Muscle of leg (tissue), 3 donors: ENCODE measurements at regions not wholly inside any gene's neighbourhood (a gene's known extent, or its start where the extent isn't known, plus 50 kb on each side); places are given as distances from the start of the nearest gene placed in this dataset.

Experiments
- DNase-seq: peaks from one replicate; pipeline ENCODE4 v3.0.0; 2013
- H3K27ac ChIP-seq: one replicate; pipeline ENCODE4 v1.5.1; 2013; ENCODE audit warnings: mild to moderate bottlenecking, low read length, control low read depth
- H3K27me3 ChIP-seq: one replicate; pipeline ENCODE4 v1.6.1; 2013; ENCODE audit warnings: low read length; ENCODE audit not compliant: control insufficient read depth, insufficient read depth
- H3K36me3 ChIP-seq: one replicate; pipeline ENCODE4 v1.6.1; 2013; ENCODE audit warnings: low read length; ENCODE audit not compliant: control insufficient read depth, insufficient read depth
- H3K4me1 ChIP-seq: one replicate; pipeline ENCODE4 v1.6.1; 2013; ENCODE audit warnings: low read length; ENCODE audit not compliant: control insufficient read depth, insufficient read depth
- H3K4me3 ChIP-seq: one replicate; pipeline ENCODE4 v1.5.1; 2013; ENCODE audit warnings: low read length, control low read depth
- H3K9me3 ChIP-seq: replicated peaks from 2 replicates; pipeline ENCODE4 v1.6.1; 2013; ENCODE audit warnings: low read depth, low read length; ENCODE audit not compliant: control insufficient read depth
- WGBS: methylation state at CpG from one replicate; pipeline ENCODE4 v1.1.5; 2013; ENCODE audit warnings: missing lambda C conversion rate; ENCODE audit not compliant: insufficient coverage; 5-methylcytosine and 5-hydroxymethylcytosine counted together

DNA sequence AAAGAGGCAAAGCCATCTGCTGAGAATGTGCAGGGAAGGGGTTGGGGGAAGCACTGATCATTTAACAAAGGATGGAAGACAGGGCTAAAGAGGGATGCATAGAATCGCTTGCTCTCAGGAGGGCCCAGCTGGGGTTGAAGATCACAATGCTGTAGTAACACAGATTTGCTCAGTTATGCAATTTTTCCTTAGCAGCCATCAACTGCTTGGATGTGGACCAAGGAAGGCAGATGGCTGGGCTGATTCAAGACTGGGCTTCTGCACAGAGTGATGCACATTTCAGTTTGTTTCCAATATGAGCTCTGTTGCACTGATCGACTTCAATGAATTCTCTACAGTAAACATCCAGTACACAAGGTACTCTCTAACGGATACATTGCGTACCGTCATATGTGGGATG is 127.8 kb upstream of the TBL1X start:
- 67% methylated on average over 1 of the region's 5 CpGs for WGBS
- peak; percentile 97 for DNase-seq

DNA sequence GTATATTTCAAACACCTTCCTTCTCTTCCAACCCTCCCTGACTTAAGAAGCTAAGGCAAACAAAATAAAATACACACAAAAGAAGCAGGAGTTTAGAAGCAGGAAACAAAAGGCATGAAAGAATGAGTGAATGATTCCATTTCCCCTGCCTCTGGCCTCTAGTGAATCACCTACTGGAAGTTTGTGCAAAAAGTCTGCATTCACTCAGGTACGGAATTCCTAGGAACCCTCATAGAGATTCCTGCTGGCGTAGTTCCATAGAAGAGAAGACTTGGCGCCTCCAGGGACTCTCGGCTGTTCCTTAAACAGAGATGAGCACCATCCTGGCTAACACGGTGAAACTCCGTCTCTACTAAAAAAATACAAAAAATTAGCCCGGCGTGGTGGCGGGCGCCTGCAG is 125.9 kb upstream of the TBL1X start:
- no peaks in the 10 kb centered on the region for H3K36me3 ChIP-seq
- peaks cover 29% of the 10 kb centered on the region for H3K27me3 ChIP-seq
- 67% methylated on average over 1 of the region's 10 CpGs for WGBS
- no peak overlapping the region for H3K4me3 ChIP-seq
- H3K9me3 ChIP-seq: no peaks in the 10 kb centered on the region
- H3K4me1 ChIP-seq: peaks cover 50% of the 10 kb centered on the region
- H3K27ac ChIP-seq: no peak overlapping the region
- no peak for DNase-seq

More for the DNA sequence above, 127.8 kb upstream of the TBL1X start:
- Histone ChIP-seq H3K36me3 (no peaks in the 10 kb centered on the region), H3K4me1 (peaks cover 43% of the 10 kb centered on the region), H3K4me3 (no peak overlapping the region), H3K27ac (peak overlapping the region; percentile 70), H3K27me3 (peaks cover 24% of the 10 kb centered on the region), H3K9me3 (no peaks in the 10 kb centered on the region)

DNA sequence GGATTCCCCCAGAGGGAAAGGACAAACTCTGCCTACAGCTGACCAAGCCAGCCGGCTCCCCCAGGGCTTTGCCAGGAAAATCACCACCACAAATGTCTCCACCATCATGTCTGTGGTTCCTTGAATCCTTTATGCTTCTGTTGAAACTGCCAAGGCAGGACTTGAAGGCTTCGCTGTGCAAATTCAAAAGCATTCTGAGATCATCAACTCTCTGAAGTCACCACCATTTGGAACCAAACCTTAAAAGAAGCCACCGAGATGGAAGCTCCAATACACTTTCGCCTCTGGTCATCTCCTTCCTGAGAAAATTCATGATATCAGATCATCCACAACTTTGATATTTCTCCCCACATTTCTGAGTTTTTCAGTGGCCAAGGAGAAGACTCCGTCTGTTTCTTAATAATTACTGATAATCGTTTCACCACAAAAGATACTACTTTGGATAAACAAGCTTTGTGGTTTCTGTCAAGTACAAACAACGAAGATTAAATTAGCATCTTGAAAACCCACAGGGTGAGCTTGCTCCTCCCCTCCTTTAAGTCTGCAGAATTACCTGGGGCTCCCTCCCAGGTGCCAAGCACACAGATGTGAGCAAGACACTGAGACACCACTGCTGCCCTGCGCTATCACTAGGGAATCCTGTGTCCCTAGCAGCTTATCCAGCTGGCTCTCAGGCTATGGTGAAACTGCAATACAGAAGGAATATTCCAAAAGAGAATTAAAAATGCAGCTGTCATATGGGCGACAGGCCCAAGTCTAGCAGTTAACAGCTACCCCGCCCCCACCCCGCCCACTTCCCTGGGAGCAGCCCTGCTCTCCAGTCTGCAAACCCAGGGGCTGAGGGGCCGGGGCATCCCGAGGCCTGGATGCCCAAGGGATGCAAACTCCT is 125.0 kb upstream of the TBL1X start:
- peak overlapping the region; percentile 76 for H3K27ac ChIP-seq
- H3K4me3 ChIP-seq: no peak overlapping the region
- DNase-seq: peak; percentile 92
- peaks cover 25% of the 10 kb centered on the region for H3K27me3 ChIP-seq
- no peaks in the 10 kb centered on the region for H3K9me3 ChIP-seq
- H3K36me3 ChIP-seq: no peaks in the 10 kb centered on the region
- H3K4me1 ChIP-seq: peaks cover 46% of the 10 kb centered on the region
- 27% methylated on average over 11 of the region's 13 CpGs for WGBS

DNA sequence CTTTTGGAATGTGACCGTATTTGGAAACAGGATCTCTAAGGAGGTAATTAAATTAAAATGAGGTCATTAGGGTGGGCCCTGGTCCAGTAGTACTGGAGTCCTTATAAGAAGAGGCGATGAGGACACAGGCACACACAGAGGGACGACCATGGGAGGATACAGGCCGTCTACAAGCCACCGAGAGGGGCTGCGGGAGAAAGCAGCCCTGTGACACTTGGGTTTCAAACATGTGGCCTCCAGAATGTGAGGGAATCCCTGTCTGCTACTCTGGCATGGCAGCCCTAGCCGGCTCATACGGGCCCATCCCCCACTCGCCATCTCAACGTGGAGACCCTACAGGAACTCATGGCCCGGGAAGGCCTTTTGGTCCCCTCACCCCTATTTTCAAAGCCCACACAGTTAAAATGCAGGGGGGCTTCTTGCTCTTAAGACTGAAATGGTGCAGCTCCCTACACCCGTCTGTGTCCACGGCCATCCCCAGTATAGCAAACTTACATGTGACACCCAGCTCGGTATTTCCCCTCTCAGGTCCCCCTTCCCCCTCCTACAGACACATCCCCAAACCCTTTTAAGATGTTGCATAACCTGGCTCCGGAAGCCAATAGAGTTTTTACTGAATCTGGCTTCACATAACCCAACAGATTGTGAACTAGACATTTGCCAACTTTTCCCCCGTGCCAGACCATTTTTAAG is 124.1 kb upstream of the TBL1X start:
- peak overlapping the region; percentile 76 for H3K27ac ChIP-seq
- H3K4me3 ChIP-seq: no peak overlapping the region
- WGBS: 7% methylated on average over 14 of the region's 16 CpGs
- H3K36me3 ChIP-seq: no peaks in the 10 kb centered on the region
- peak; percentile 80 for DNase-seq
- H3K27me3 ChIP-seq: peaks cover 27% of the 10 kb centered on the region
- H3K4me1 ChIP-seq: peaks cover 41% of the 10 kb centered on the region
- H3K9me3 ChIP-seq: no peaks in the 10 kb centered on the region

DNA sequence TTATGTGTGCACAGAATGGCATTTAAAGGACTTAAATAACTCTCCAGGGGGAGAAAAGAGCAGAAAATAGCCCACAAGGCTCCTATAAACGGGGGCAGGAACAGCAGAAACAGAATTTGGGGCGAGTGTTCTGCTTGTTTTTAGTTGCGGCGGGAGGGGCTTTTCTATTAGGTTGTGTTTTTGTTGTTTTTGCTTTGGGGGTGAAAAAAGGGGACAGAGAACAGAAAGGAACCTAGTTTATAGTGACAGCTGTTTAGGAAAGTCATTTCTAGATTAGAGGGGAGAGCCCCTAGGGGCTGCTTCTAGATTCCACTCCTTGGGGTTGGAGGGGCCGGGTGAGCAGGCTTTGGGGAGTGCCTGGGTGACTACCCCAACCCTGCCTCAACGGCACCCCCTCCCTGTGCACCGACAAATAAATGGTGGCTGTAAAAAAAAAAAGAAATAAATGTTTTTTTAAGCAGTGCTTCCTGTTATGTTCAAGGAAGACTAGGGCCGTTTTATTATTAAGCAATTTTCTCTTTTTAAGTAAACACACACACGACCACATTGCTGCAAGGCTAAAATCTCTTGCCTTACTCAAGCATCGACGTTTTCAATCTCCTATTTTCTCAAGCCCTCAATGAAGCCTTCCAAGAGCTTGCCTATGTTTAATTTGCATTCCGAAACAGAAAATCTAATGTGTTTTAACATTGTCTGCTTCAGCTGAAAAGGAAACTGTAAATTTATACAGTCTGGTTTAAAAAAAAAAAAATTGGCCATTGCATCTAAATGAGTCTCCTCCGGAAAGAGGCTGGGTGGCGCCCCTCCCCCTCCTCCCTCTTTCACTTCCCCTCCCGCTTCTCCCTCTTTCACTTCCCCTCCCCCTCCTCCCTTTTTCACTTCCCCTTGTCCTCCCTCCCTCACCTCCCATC is 123.3 kb upstream of the TBL1X start:
- Histone ChIP-seq H3K4me1 (peaks cover 33% of the 10 kb centered on the region), H3K36me3 (no peaks in the 10 kb centered on the region), H3K27ac (peak overlapping the region; percentile 76), H3K27me3 (peaks cover 26% of the 10 kb centered on the region), H3K9me3 (no peaks in the 10 kb centered on the region), H3K4me3 (no peak overlapping the region)
- WGBS: 7% methylated on average over 3 of the region's 15 CpGs
- DNase-seq: peak; percentile 80

DNA sequence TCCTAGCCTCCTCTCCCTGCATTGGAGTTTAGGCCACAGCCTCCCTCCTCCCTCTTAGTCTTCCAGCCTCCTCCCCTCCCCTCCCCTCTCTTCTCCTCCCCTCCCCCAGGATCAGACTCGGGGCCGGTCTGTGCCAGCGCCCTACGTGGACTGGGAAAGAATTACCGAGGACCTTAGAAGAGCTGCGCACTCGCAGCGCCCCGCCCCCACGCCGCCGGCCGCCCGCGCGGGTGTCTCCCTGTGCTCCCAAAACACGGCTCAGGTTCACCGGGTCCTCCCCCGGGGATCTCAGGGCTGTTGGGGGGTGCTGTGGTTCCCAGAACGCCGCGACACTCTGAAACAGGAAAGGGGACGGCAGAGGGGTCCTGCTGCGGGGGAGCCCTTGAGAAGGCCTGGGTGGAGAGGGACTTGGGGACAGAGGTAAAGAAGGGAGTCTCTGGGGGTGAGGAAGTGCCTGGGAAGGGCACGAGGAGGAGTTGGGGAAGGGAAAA is 122.3 kb upstream of the TBL1X start:
- peak; percentile 92 for DNase-seq
- Histone ChIP-seq H3K27ac (no peak overlapping the region), H3K4me3 (no peak overlapping the region), H3K27me3 (peaks cover 24% of the 10 kb centered on the region), H3K36me3 (no peaks in the 10 kb centered on the region), H3K4me1 (peaks cover 29% of the 10 kb centered on the region), H3K9me3 (no peaks in the 10 kb centered on the region)
- WGBS: 4% methylated on average over 25 of the region's 25 CpGs

DNA sequence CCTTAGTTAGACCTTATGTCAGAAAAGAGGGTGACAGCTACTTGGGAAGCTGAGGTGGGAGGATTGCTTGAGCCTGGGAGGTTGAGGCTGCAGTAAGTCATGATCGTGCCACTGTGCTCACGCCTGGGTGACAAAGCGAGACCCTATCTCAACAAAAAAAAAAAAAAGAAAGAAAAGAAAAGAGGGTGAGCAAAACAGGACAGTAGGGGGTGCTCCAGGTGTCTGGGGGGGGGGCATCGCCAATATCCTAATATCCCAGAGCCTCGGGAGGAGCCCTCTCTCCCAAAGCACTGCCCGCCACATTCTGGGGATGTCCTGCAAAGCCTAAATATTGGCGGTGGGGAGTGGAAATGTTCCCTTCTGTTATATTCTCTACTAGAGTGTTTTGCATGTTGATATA is 120.9 kb upstream of the TBL1X start:
- no peak overlapping the region for H3K27ac ChIP-seq
- no peaks in the 10 kb centered on the region for H3K36me3 ChIP-seq
- DNase-seq: no peak
- H3K4me3 ChIP-seq: no peak overlapping the region
- peaks cover 29% of the 10 kb centered on the region for H3K4me1 ChIP-seq
- H3K9me3 ChIP-seq: no peaks in the 10 kb centered on the region
- peaks cover 22% of the 10 kb centered on the region for H3K27me3 ChIP-seq
- WGBS: no CpG with 5 or more reads among the region's 7 CpGs

DNA sequence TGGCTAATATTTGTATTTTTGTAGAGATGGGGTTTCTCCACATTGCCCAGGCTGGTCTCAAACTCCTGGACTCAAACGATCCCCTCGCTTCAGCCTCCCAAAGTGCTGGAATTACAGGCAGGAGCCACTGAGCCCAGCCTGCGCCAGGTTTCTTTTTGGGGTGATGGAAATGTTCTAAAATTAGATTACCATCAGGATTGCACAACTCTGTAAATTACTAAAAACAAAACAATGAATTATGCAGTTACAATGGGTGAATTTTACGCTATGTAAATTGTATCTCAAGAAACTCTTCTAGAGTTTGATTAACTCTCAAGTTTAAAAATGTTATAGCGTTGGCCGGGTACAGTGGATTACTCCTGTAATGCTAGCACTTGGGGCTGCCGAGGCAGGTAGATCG is 118.9 kb upstream of the TBL1X start:
- Histone ChIP-seq H3K27me3 (peaks cover 25% of the 10 kb centered on the region), H3K27ac (no peak overlapping the region), H3K4me1 (peaks cover 13% of the 10 kb centered on the region), H3K36me3 (no peaks in the 10 kb centered on the region), H3K9me3 (no peaks in the 10 kb centered on the region), H3K4me3 (no peak overlapping the region)
- no CpG with 5 or more reads among the region's 8 CpGs for WGBS
- no peak for DNase-seq

DNA sequence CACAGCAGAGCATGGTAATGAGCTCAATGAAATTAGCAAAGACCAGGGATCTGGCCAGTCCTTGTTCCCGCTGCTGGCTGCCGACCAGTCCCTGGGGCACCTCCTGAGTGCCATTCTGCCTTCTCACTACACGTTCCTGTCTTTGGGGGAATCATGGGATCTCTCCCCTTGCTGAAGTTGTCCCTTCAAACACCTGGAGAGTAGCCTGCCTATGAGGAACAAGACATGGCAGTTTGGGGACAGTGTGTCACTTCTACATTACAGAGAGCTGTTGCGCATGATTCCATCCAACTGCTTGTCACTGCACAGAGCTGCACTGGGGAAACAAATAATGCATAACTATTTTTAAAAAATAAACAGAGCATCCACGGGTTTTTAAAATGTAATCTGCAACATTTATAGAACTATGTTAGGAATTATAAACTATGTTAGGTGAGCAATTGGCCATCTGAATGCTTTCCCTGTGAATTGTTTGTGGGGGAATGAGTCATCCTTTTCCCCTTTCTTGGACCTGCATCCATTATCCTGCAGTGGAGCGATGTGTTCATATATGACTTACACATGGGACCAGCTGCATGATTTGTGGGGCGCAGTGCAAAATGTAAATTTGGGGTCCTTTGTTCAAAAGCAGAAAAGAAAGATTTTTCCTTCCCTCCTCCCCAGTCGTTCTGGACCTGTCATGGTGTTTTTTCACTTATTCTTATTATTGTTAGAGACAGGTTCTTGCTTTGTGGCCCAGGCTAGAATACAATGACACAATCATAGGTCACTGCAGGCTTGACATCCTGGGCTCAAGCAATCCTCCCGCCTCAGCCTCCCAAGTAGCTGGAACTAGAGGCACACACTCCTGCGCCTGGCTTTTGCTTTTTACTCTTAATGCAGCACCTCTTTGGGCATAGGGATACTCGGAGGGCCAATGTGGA is 115.0 kb upstream of the TBL1X start:
- Histone ChIP-seq H3K27ac (no peak overlapping the region), H3K36me3 (no peaks in the 10 kb centered on the region), H3K4me3 (no peak overlapping the region), H3K9me3 (no peaks in the 10 kb centered on the region), H3K27me3 (peaks cover 22% of the 10 kb centered on the region), H3K4me1 (no peaks in the 10 kb centered on the region)
- DNase-seq: no peak
- 58% methylated on average over 6 of the region's 11 CpGs for WGBS
